Progenitor cell of endocrine pancreas (in vitro differentiated cells): ENCODE measurements at regions not wholly inside any gene's neighbourhood (a gene's known extent, or its start where the extent isn't known, plus 50 kb on each side); places are given as distances from the start of the nearest gene placed in this dataset.
"Not testable (repeated sequence)": the region's sequence is repeated elsewhere in the genome, so short reads cannot be mapped to it uniquely, and the experiment has no call there.

Source experiments
- DNase-seq: peaks from one replicate; pipeline ENCODE4 v3.0.0; 2021; ENCODE audit warnings: low spot score; ENCODE audit not compliant: unreplicated experiment
- H3K27ac Mint-ChIP-seq: 2 replicates; pipeline ENCODE4 v1.8.0; 2021; ENCODE audit warnings: mild to moderate bottlenecking, moderate library complexity, mixed read lengths
- H3K27me3 Mint-ChIP-seq: 2 replicates; pipeline ENCODE4 v1.8.0; 2021; ENCODE audit warnings: mixed read lengths
- H3K36me3 Mint-ChIP-seq: 2 replicates; pipeline ENCODE4 v1.8.0; 2022; ENCODE audit warnings: mixed read lengths; ENCODE audit not compliant: insufficient read depth
- H3K4me1 Mint-ChIP-seq: 2 replicates; pipeline ENCODE4 v1.8.0; 2021; ENCODE audit warnings: low read depth, mixed read lengths
- H3K4me3 Mint-ChIP-seq: 2 replicates; pipeline ENCODE4 v1.8.0; 2021; ENCODE audit warnings: low read depth, mild to moderate bottlenecking, moderate library complexity, mixed read lengths
- H3K9me3 Mint-ChIP-seq: 2 replicates; pipeline ENCODE4 v1.8.0; 2021; ENCODE audit warnings: low read depth, mixed read lengths
- TF ChIP-seq, protein P1 (sequence below): fragments of 200-600 bp; sonication (generic); IDR thresholded peaks from one replicate; pipeline ENCODE4 v1.5.0; 2021; ENCODE audit warnings: antibody characterized with exemption, mild to moderate bottlenecking; ENCODE audit not compliant: unreplicated experiment

- not testable (repeated sequence) for H3K4me1 Mint-ChIP-seq, H3K27ac Mint-ChIP-seq, H3K36me3 Mint-ChIP-seq, H3K4me3 Mint-ChIP-seq, DNase-seq, H3K9me3 Mint-ChIP-seq
- H3K27me3 Mint-ChIP-seq = peaks cover 19% of the 10 kb centered on the region
Observed at GRCh38 chr3:198143300-198144137, 183.5 kb downstream of the LMLN start.

- not testable (repeated sequence) for H3K9me3 Mint-ChIP-seq, H3K36me3 Mint-ChIP-seq, H3K4me3 Mint-ChIP-seq, H3K27ac Mint-ChIP-seq, DNase-seq, H3K4me1 Mint-ChIP-seq
- peaks cover 20% of the 10 kb centered on the region for H3K27me3 Mint-ChIP-seq
Observed at GRCh38 chr3:198145231-198145784, 185.3 kb downstream of the LMLN start.

DNA sequence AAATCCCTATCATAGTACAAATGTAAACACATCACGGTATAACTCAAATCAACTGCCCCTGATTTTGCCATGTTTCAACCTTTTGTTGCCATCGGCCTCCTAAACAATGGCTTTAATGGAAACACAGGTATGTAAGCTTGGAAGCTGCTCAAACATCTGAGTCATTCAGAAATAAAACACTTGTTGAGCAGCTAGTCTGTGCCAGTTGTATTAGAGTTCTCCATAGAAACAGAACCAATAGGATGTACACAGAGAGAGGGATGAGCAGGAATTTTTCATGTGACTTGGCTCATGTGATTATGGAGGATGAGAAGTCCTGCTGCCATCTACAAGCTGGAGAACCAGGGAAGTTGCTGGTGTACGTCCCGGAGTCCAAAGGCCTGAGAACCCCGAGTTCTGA is 186.1 kb downstream of the LMLN start:
- not testable (repeated sequence) for H3K9me3 Mint-ChIP-seq, H3K4me3 Mint-ChIP-seq, H3K4me1 Mint-ChIP-seq, H3K27ac Mint-ChIP-seq, H3K36me3 Mint-ChIP-seq, DNase-seq
- peaks cover 20% of the 10 kb centered on the region for H3K27me3 Mint-ChIP-seq

GRCh38 chr3:198146559-198147164 is 186.6 kb downstream of the LMLN start:
- DNase-seq, H3K4me3 Mint-ChIP-seq, H3K27ac Mint-ChIP-seq, H3K9me3 Mint-ChIP-seq, H3K4me1 Mint-ChIP-seq, H3K36me3 Mint-ChIP-seq: not testable (repeated sequence)
- H3K27me3 Mint-ChIP-seq = peaks cover 20% of the 10 kb centered on the region

DNA sequence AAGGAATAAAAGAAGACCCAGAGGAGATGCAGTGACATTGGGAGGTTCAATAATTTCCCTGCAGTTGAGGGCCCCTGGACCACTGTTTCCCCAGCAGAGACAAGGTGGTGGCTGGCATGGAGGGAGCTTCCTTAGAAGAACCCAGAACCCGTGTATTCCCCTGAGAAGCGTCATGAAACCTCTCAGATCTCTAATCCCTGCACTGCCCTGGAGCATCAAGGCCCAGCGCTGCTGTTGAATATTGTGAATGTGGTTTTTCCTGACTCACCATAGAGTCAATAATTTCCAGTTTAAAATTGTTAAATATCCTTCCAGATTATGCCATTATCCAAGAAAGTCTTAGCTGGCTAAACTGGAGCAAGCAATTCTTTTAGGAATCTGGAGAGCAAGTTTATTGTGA is 187.2 kb downstream of the LMLN start:
- not testable (repeated sequence) for H3K27ac Mint-ChIP-seq, H3K4me1 Mint-ChIP-seq, H3K9me3 Mint-ChIP-seq, H3K4me3 Mint-ChIP-seq, DNase-seq, H3K36me3 Mint-ChIP-seq
- H3K27me3 Mint-ChIP-seq = peaks cover 20% of the 10 kb centered on the region

- not testable (repeated sequence) for DNase-seq, H3K4me1 Mint-ChIP-seq, H3K27ac Mint-ChIP-seq, H3K4me3 Mint-ChIP-seq, H3K9me3 Mint-ChIP-seq, H3K36me3 Mint-ChIP-seq
- H3K27me3 Mint-ChIP-seq = peaks cover 19% of the 10 kb centered on the region
- TF ChIP-seq, protein P1, sequence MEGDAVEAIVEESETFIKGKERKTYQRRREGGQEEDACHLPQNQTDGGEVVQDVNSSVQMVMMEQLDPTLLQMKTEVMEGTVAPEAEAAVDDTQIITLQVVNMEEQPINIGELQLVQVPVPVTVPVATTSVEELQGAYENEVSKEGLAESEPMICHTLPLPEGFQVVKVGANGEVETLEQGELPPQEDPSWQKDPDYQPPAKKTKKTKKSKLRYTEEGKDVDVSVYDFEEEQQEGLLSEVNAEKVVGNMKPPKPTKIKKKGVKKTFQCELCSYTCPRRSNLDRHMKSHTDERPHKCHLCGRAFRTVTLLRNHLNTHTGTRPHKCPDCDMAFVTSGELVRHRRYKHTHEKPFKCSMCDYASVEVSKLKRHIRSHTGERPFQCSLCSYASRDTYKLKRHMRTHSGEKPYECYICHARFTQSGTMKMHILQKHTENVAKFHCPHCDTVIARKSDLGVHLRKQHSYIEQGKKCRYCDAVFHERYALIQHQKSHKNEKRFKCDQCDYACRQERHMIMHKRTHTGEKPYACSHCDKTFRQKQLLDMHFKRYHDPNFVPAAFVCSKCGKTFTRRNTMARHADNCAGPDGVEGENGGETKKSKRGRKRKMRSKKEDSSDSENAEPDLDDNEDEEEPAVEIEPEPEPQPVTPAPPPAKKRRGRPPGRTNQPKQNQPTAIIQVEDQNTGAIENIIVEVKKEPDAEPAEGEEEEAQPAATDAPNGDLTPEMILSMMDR = peak; percentile 56
Observed at GRCh38 chr3:198147993-198148392, 188.0 kb downstream of the LMLN start.

GRCh38 chr3:198149904-198150303 is 189.9 kb downstream of the LMLN start:
- H3K4me1 Mint-ChIP-seq, H3K4me3 Mint-ChIP-seq, DNase-seq, H3K27ac Mint-ChIP-seq, H3K36me3 Mint-ChIP-seq, H3K9me3 Mint-ChIP-seq: not testable (repeated sequence)
- H3K27me3 Mint-ChIP-seq = peaks cover 15% of the 10 kb centered on the region

DNA sequence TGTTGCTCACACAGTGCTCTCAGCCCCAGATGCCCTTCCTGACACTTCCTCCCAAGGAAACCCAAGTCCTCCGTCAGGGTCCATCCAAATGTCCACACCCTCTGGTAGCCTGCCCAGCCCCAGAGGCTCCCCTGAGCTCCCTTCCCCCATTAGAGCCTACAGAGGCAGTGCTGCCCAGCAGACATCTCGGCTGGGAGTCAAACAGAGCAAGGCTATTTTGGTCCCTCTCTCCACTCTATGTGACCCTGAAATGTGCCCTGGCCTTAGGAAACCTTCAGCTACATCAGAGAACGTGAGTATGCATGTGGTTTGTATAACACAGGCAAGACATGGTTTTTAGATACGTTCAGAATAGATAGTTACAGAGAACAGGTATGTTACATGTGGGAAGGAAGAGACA is 191.8 kb downstream of the LMLN start:
- H3K36me3 Mint-ChIP-seq, DNase-seq, H3K27ac Mint-ChIP-seq, H3K4me3 Mint-ChIP-seq, H3K9me3 Mint-ChIP-seq, H3K4me1 Mint-ChIP-seq: not testable (repeated sequence)
- peaks cover 12% of the 10 kb centered on the region for H3K27me3 Mint-ChIP-seq

- H3K4me1 Mint-ChIP-seq = not testable (repeated sequence)
Observed at GRCh38 chr3:198155771-198156170, 195.8 kb downstream of the LMLN start.

More at GRCh38 chr3:198155771-198156170, 195.8 kb downstream of the LMLN start:
- H3K9me3 Mint-ChIP-seq, H3K36me3 Mint-ChIP-seq, H3K4me3 Mint-ChIP-seq, H3K27me3 Mint-ChIP-seq, H3K27ac Mint-ChIP-seq, DNase-seq: not testable (repeated sequence)
